GM12873 (cell line): ENCODE measurements at regions not wholly inside any gene's neighbourhood (a gene's known extent, or its start where the extent isn't known, plus 50 kb on each side); places are given as distances from the start of the nearest gene placed in this dataset.

Experiments used
- CTCF ChIP-seq: IDR thresholded peaks from 2 replicates; pipeline ENCODE4 v1.5.1; 2012; ENCODE audit warnings: low read depth, mild to moderate bottlenecking, moderate library complexity, low read length, control low read depth; ENCODE audit not compliant: insufficient read depth; ENCODE audit errors: missing control alignments

- no peak for TF ChIP-seq CTCF
Measured at GRCh38 chr11:97622795-97623194, 1233.0 kb downstream of the JRKL start.

GRCh38 chr11:97637701-97638100 lies 1247.9 kb downstream of the JRKL start:
- TF ChIP-seq CTCF, result no peak

- TF ChIP-seq CTCF, result no peak
Measured at GRCh38 chr11:97638641-97639224, 1248.9 kb downstream of the JRKL start.

- TF ChIP-seq CTCF, result no peak
Measured at GRCh38 chr11:97641988-97642387, 1252.2 kb downstream of the JRKL start.

GRCh38 chr11:97645736-97646135 lies 1255.9 kb downstream of the JRKL start:
- TF ChIP-seq CTCF, result no peak

- no peak for TF ChIP-seq CTCF
Measured at GRCh38 chr11:97656356-97656755, 1266.5 kb downstream of the JRKL start.

GRCh38 chr11:97657852-97658251 lies 1268.0 kb downstream of the JRKL start:
- TF ChIP-seq CTCF, result no peak

GRCh38 chr11:97667057-97667456 lies 1277.2 kb downstream of the JRKL start:
- TF ChIP-seq CTCF, result no peak
